ENCODE measurements at regions not wholly inside any gene's neighbourhood (a gene's known extent, or its start where the extent isn't known, plus 50 kb on each side); places are given as distances from the start of the nearest gene placed in this dataset.

DNA sequence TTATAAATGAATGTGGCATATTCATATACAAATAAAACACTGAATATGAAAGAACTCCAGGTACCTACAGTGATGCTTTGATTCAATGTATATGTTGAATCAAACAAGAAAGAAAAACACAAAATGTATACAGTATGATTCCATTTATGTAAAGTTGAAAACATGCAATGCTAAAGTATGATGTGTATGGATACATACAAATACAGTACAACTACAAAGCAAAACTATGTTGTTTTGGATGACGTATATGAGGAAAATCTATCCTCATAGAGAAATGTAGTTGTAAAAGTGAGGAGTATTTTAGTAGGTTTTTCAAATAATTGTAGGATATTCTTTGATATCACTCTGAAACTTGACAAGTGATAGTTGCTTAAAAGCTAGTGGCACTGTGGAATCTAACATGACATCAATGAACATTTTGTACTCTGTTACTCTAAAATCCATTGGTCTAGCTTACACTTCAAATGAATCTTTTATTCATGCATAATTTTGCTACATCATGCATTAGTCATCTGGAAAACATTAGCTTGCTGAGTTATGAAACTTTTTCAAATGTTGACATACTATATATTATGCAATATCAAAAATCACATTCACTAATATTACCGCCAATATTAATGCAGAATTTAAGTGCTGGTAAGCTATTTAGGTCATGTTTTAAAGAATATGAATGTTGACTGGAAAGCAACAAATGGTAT lies 278.1 kb upstream of the CHRNA7 start:
- H3K4me3 ChIP-seq (ENCODE audit: low read depth, low read length) = no peak overlapping the region
- TF ChIP-seq, protein P1, sequence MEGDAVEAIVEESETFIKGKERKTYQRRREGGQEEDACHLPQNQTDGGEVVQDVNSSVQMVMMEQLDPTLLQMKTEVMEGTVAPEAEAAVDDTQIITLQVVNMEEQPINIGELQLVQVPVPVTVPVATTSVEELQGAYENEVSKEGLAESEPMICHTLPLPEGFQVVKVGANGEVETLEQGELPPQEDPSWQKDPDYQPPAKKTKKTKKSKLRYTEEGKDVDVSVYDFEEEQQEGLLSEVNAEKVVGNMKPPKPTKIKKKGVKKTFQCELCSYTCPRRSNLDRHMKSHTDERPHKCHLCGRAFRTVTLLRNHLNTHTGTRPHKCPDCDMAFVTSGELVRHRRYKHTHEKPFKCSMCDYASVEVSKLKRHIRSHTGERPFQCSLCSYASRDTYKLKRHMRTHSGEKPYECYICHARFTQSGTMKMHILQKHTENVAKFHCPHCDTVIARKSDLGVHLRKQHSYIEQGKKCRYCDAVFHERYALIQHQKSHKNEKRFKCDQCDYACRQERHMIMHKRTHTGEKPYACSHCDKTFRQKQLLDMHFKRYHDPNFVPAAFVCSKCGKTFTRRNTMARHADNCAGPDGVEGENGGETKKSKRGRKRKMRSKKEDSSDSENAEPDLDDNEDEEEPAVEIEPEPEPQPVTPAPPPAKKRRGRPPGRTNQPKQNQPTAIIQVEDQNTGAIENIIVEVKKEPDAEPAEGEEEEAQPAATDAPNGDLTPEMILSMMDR (IDR thresholded peaks at IDR 0.05; ENCODE audit: low read depth, low read length) = no peak
- DNase-seq (ENCODE audit: low read depth, low spot score) = no peak
- no peaks in the 10 kb centered on the region for H3K27me3 ChIP-seq (ENCODE audit: control insufficient read depth, insufficient read depth, low read length)
- H3K27ac ChIP-seq (ENCODE audit: low read depth, low read length) = no peak overlapping the region
- no peaks in the 10 kb centered on the region for H3K9me3 ChIP-seq (ENCODE audit: control insufficient read depth, insufficient read depth, low read length)
- ChIA-PET CTCF (no interaction called here), POLR2A (no interaction called here)

- CTCF ChIA-PET = no interaction called here
- Histone ChIP-seq H3K27ac (ENCODE audit: low read depth, low read length) (no peak overlapping the region), H3K4me3 (ENCODE audit: low read depth, low read length) (no peak overlapping the region), H3K27me3 (ENCODE audit: control insufficient read depth, insufficient read depth, low read length) (no peaks in the 10 kb centered on the region), H3K9me3 (ENCODE audit: control insufficient read depth, insufficient read depth, low read length) (no peaks in the 10 kb centered on the region)
- POLR2A ChIA-PET = no interaction called here
- DNase-seq (ENCODE audit: low read depth, low spot score) = no peak
- TF ChIP-seq, protein P1 (IDR thresholded peaks at IDR 0.05; ENCODE audit: low read depth, low read length) = no peak
Observed at GRCh38 chr15:31752905-31753304, 277.4 kb upstream of the CHRNA7 start.

DNA sequence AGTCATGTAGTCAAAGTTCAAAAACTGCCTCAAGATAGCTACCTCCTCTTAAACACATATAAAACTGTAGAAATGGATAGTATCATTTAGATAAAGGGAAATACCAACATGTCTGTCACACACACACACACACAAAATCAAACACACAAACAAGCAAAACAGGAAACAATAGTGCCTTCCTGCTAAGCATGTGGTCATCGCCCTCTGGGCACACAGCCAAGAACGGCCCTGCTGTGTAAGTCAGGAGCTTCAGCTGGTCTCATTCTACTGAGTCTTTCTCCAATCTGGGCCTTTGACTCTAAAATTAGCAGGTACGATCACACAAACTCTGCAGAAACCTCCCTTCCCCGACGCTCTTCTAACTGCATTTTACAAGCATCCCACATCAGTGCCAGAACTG lies 272.2 kb upstream of the CHRNA7 start:
- Histone ChIP-seq H3K4me3 (ENCODE audit: low read depth, low read length) (no peak overlapping the region), H3K27ac (ENCODE audit: low read depth, low read length) (no peak overlapping the region), H3K27me3 (ENCODE audit: control insufficient read depth, insufficient read depth, low read length) (no peaks in the 10 kb centered on the region), H3K9me3 (ENCODE audit: control insufficient read depth, insufficient read depth, low read length) (no peaks in the 10 kb centered on the region)
- CTCF ChIA-PET = no interaction called here
- TF ChIP-seq, protein P1 (IDR thresholded peaks at IDR 0.05; ENCODE audit: low read depth, low read length) = no peak
- DNase-seq (ENCODE audit: low read depth, low spot score) = no peak
- POLR2A ChIA-PET = no interaction called here

- Histone ChIP-seq H3K9me3 (ENCODE audit: control insufficient read depth, insufficient read depth, low read length) (no peaks in the 10 kb centered on the region), H3K27me3 (ENCODE audit: control insufficient read depth, insufficient read depth, low read length) (no peaks in the 10 kb centered on the region), H3K27ac (ENCODE audit: low read depth, low read length) (no peak overlapping the region), H3K4me3 (ENCODE audit: low read depth, low read length) (no peak overlapping the region)
- CTCF ChIA-PET = no interaction called here
- DNase-seq (ENCODE audit: low read depth, low spot score) = no peak
- TF ChIP-seq, protein P1 (IDR thresholded peaks at IDR 0.05; ENCODE audit: low read depth, low read length) = no peak
- POLR2A ChIA-PET = no interaction called here
Observed at GRCh38 chr15:31768055-31768454, 262.3 kb upstream of the CHRNA7 start.

- DNase-seq (ENCODE audit: low read depth, low spot score) = no peak
- Histone ChIP-seq H3K27me3 (ENCODE audit: control insufficient read depth, insufficient read depth, low read length) (no peaks in the 10 kb centered on the region), H3K27ac (ENCODE audit: low read depth, low read length) (no peak overlapping the region), H3K4me3 (ENCODE audit: low read depth, low read length) (no peak overlapping the region), H3K9me3 (ENCODE audit: control insufficient read depth, insufficient read depth, low read length) (no peaks in the 10 kb centered on the region)
- ChIA-PET CTCF (no interaction called here), POLR2A (no interaction called here)
- TF ChIP-seq, protein P1 (IDR thresholded peaks at IDR 0.05; ENCODE audit: low read depth, low read length) = no peak
Observed at GRCh38 chr15:31774045-31774444, 256.3 kb upstream of the CHRNA7 start.
